OCI-LY3 (cell line): ENCODE measurements at regions not wholly inside any gene's neighbourhood (a gene's known extent, or its start where the extent isn't known, plus 50 kb on each side); places are given as distances from the start of the nearest gene placed in this dataset.

Experiments
- H2AFZ ChIP-seq: fragments of 200-600, 300-600 bp; shearing (Covaris generic); 2 replicates; pipeline ENCODE4 v1.6.0; 2014; ENCODE audit warnings: antibody characterized with exemption, low read depth, low read length
- H3K27ac ChIP-seq: fragments of 200-600, 300-600 bp; sonication (generic); 2 replicates; pipeline ENCODE4 v1.5.1; 2014; ENCODE audit warnings: mild to moderate bottlenecking, low read length, moderate library complexity, mixed read lengths
- H3K27me3 ChIP-seq: fragments of 200-600, 300-600 bp; sonication (generic); 2 replicates; pipeline ENCODE4 v1.6.1; 2014; ENCODE audit warnings: low read depth, low read length, mixed read lengths
- H3K36me3 ChIP-seq: fragments of 200-600, 300-600 bp; sonication (generic); replicated peaks from 2 replicates; pipeline ENCODE3; 2014; ENCODE audit warnings: low read depth, low read length, mixed read lengths
- H3K4me1 ChIP-seq: fragments of 300-600, 200-600 bp; sonication (generic); 2 replicates; pipeline ENCODE4 v1.6.1; 2014; ENCODE audit warnings: low read length, mixed read lengths
- H3K4me2 ChIP-seq: fragments of 200-600, 300-600 bp; sonication (generic); 2 replicates; pipeline ENCODE4 v1.6.1; 2014; ENCODE audit warnings: low read length, mixed read lengths
- H3K4me3 ChIP-seq: fragments of 300-600, 200-600 bp; sonication (generic); 2 replicates; pipeline ENCODE4 v1.5.1; 2014; ENCODE audit warnings: antibody characterized with exemption, mild to moderate bottlenecking, low read length, moderate library complexity
- H3K79me2 ChIP-seq: fragments of 300-600, 200-600 bp; shearing (Covaris generic); 2 replicates; pipeline ENCODE4 v1.6.1; 2014; ENCODE audit warnings: mild to moderate bottlenecking, low read length, mixed read lengths
- H3K9ac ChIP-seq: fragments of 300-600, 200-600 bp; shearing (Covaris generic); 2 replicates; pipeline ENCODE4 v1.6.0; 2014; ENCODE audit warnings: mild to moderate bottlenecking, low read length, moderate library complexity
- H3K9me3 ChIP-seq: fragments of 200-600, 300-600 bp; shearing (Covaris generic); 2 replicates; pipeline ENCODE4 v1.6.1; 2014; ENCODE audit warnings: low read length, mixed read lengths; ENCODE audit not compliant: insufficient read depth
- H4K20me1 ChIP-seq: fragments of 200-600, 300-600 bp; sonication (generic); 2 replicates; pipeline ENCODE4 v1.6.1; 2016; ENCODE audit warnings: low read length, mixed read lengths; ENCODE audit not compliant: insufficient read depth
- CTCF ChIP-seq: fragments of 200-600, 300-600 bp; sonication (generic); IDR thresholded peaks from 2 replicates; pipeline ENCODE4 v1.5.1; 2014; ENCODE audit warnings: antibody characterized with exemption, low read length, low read depth
- EZH2phosphoT487 ChIP-seq: fragments of 200-600 bp; shearing (Covaris generic); IDR thresholded peaks from 2 replicates; pipeline ENCODE4 v1.6.1; 2018; ENCODE audit warnings: antibody characterized with exemption, mixed run types, low read depth

DNA sequence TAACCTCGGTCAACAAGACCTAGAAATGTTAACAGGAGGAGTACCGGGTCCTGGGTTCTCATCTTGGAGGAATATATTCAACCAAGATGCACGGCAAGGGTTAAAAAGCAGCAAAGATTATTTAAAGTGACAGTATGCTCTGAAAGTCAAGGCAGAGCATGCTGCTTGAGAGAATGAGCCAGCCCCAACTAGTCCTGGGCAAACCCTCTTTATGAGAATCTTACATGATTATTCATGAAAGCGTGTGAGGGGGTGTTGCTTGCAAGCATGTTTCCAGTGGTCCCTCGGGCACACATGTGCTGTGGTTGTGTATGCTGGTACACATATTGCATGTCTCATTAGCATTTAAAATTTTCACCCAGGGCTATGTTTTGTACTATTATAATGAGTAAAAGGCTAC is 1445.6 kb downstream of the SI start:
- Histone ChIP-seq H3K36me3 (no peaks in the 10 kb centered on the region), H3K79me2 (no peaks in the 10 kb centered on the region), H4K20me1 (no peaks in the 10 kb centered on the region), H3K9me3 (no peaks in the 10 kb centered on the region), H3K27ac (no peak overlapping the region), H2AFZ (no peak overlapping the region), H3K4me2 (no peak overlapping the region), H3K4me3 (no peak overlapping the region), H3K27me3 (no peaks in the 10 kb centered on the region), H3K9ac (no peak overlapping the region), H3K4me1 (no peaks in the 10 kb centered on the region)
- TF ChIP-seq CTCF (no peak), EZH2phosphoT487 (no peak)

DNA sequence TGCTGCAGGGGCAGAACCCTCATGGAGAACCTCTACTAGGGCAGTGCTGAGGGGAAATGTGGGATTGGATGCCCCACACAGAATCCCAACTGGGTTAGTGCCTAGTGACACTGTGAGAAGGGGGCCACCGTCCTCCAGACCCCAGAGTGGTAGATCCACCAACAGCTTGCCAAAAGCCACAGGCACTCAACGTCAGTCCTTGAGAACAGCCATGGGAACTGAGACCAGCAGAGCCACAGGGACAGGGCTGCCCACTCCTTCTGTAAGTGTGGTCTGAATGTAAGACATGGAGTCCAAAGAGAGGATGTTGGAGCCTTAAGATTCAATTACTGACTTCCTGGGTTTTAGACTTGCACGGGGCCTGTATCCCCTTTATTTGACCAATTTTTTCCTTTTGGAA is 1451.5 kb downstream of the SI start:
- no peak for TF ChIP-seq CTCF
- H3K4me2 ChIP-seq, result no peak overlapping the region
- H3K27me3 ChIP-seq, result no peaks in the 10 kb centered on the region
- no peak overlapping the region for H3K27ac ChIP-seq
- H4K20me1 ChIP-seq, result no peaks in the 10 kb centered on the region
- no peaks in the 10 kb centered on the region for H3K36me3 ChIP-seq
- no peak overlapping the region for H3K9ac ChIP-seq
- no peaks in the 10 kb centered on the region for H3K4me1 ChIP-seq
- no peaks in the 10 kb centered on the region for H3K79me2 ChIP-seq
- 0 out of 2 replicates have a peak overlapping the region, but pooled peaks have one; percentile 34 for H2AFZ ChIP-seq
- no peaks in the 10 kb centered on the region for H3K9me3 ChIP-seq
- no peak overlapping the region for H3K4me3 ChIP-seq

- Histone ChIP-seq H3K79me2 (no peaks in the 10 kb centered on the region), H4K20me1 (no peaks in the 10 kb centered on the region), H3K9me3 (no peaks in the 10 kb centered on the region), H3K4me2 (no peak overlapping the region), H3K36me3 (no peaks in the 10 kb centered on the region), H3K27ac (no peak overlapping the region), H3K27me3 (no peaks in the 10 kb centered on the region), H3K4me1 (no peaks in the 10 kb centered on the region), H3K9ac (no peak overlapping the region), H3K4me3 (no peak overlapping the region), H2AFZ (no peak overlapping the region)
- TF ChIP-seq EZH2phosphoT487 (no peak), CTCF (peak; percentile 36)
Measured at GRCh38 chr3:163622384-163622783, 1455.9 kb downstream of the SI start.

DNA sequence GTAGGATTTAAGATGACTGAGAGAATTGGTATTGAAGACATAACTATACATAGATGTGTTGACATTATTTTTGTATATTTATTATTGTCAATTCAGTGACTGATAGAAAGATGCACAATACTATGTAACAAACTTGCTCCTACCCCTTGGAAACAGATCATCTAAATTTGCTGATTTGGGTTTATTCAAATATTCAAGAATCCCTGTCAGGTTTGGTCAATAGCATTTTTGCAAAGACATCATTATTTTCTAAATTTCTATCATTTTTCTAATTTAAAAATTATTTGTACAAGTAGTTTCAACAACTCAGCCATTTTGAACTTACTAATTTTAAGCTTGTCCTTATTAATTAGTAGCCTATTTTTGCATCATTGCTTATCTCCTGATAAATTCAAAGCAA is 1463.4 kb downstream of the SI start:
- Histone ChIP-seq H2AFZ (no peak overlapping the region), H3K9ac (no peak overlapping the region)

More for the DNA sequence above, 1463.4 kb downstream of the SI start:
- Histone ChIP-seq H3K36me3 (no peaks in the 10 kb centered on the region), H3K9me3 (no peaks in the 10 kb centered on the region), H4K20me1 (no peaks in the 10 kb centered on the region), H3K27ac (no peak overlapping the region), H3K4me1 (no peaks in the 10 kb centered on the region), H3K4me2 (no peak overlapping the region), H3K27me3 (no peaks in the 10 kb centered on the region), H3K4me3 (no peak overlapping the region), H3K79me2 (no peaks in the 10 kb centered on the region)
- TF ChIP-seq EZH2phosphoT487 (no peak), CTCF (no peak)
